Memory B cell (primary cell): ENCODE measurements at regions not wholly inside any gene's neighbourhood (a gene's known extent, or its start where the extent isn't known, plus 50 kb on each side); places are given as distances from the start of the nearest gene placed in this dataset.
A peak's percentile ranks its signal among the peaks of the same experiment; 100 is the strongest.

Experiments
- ATAC-seq: fragments of 150-1000 bp; cut with Tn5 transposase; 2 replicates; pipeline ENCODE4 v1.10.0; 2021; ENCODE audit warnings: low read depth, mild to moderate bottlenecking, moderate library complexity
- DNase-seq, 2 donors: peaks; one replicate each; pipeline ENCODE4 v3.0.0; 2022; ENCODE audit warnings: low spot score in 2 of 2
- H3K27ac Mint-ChIP-seq: one replicate; pipeline ENCODE4 v1.8.0; 2022; ENCODE audit warnings: mild to moderate bottlenecking, moderate library complexity, mixed read lengths
- H3K27me3 Mint-ChIP-seq: one replicate; pipeline ENCODE4 v1.8.0; 2022; ENCODE audit warnings: mixed read lengths
- H3K36me3 Mint-ChIP-seq: one replicate; pipeline ENCODE4 v1.8.0; 2022; ENCODE audit warnings: mild to moderate bottlenecking, mixed read lengths
- H3K4me1 Mint-ChIP-seq: one replicate; pipeline ENCODE4 v1.8.0; 2022; ENCODE audit warnings: mixed read lengths
- H3K4me3 Mint-ChIP-seq: one replicate; pipeline ENCODE4 v1.8.0; 2022; ENCODE audit warnings: mild to moderate bottlenecking, moderate library complexity, mixed read lengths
- H3K9me3 Mint-ChIP-seq: one replicate; pipeline ENCODE4 v1.8.0; 2022; ENCODE audit warnings: mixed read lengths

GRCh38 chr6:33904050-33904746, 100.4 kb upstream of the MLN start:
- Mint-ChIP-seq H3K27ac (no peak overlapping the region), H3K36me3 (no peaks in the 10 kb centered on the region), H3K27me3 (peaks cover 35% of the 10 kb centered on the region), H3K4me1 (peaks cover 15% of the 10 kb centered on the region), H3K9me3 (no peaks in the 10 kb centered on the region), H3K4me3 (no peak overlapping the region)
- DNase-seq = no peak
- ATAC-seq = peak; percentile 54

- ATAC-seq (no peak), DNase-seq (no peak)
- Mint-ChIP-seq H3K4me1 (peaks cover 15% of the 10 kb centered on the region), H3K27me3 (peaks cover 38% of the 10 kb centered on the region), H3K4me3 (no peak overlapping the region), H3K9me3 (no peaks in the 10 kb centered on the region), H3K27ac (no peak overlapping the region), H3K36me3 (no peaks in the 10 kb centered on the region)
Observed at GRCh38 chr6:33903579-33903978, 99.8 kb upstream of the MLN start.

GRCh38 chr6:33902457-33902853, 98.7 kb upstream of the MLN start:
- Mint-ChIP-seq H3K36me3 (no peaks in the 10 kb centered on the region), H3K27me3 (peaks cover 38% of the 10 kb centered on the region), H3K27ac (no peak overlapping the region), H3K4me1 (peaks cover 15% of the 10 kb centered on the region), H3K9me3 (no peaks in the 10 kb centered on the region), H3K4me3 (no peak overlapping the region)
- DNase-seq = no peak
- no peak for ATAC-seq

- Mint-ChIP-seq H3K27me3 (peaks cover 37% of the 10 kb centered on the region), H3K4me1 (peaks cover 15% of the 10 kb centered on the region), H3K27ac (no peak overlapping the region), H3K4me3 (no peak overlapping the region), H3K9me3 (no peaks in the 10 kb centered on the region), H3K36me3 (no peaks in the 10 kb centered on the region)
- no peak for ATAC-seq
- no peak for DNase-seq
Observed at GRCh38 chr6:33901822-33902456, 98.1 kb upstream of the MLN start.

GRCh38 chr6:33898771-33899170, 95.0 kb upstream of the MLN start:
- DNase-seq = no peak
- H3K4me3 Mint-ChIP-seq = no peak overlapping the region
- H3K9me3 Mint-ChIP-seq = no peaks in the 10 kb centered on the region
- peaks cover 36% of the 10 kb centered on the region for H3K27me3 Mint-ChIP-seq
- ATAC-seq = no peak
- no peak overlapping the region for H3K27ac Mint-ChIP-seq
- peaks cover 4% of the 10 kb centered on the region for H3K4me1 Mint-ChIP-seq
- no peaks in the 10 kb centered on the region for H3K36me3 Mint-ChIP-seq

GRCh38 chr6:33897189-33897780, 93.5 kb upstream of the MLN start:
- H3K27ac Mint-ChIP-seq = no peak overlapping the region
- no peaks in the 10 kb centered on the region for H3K36me3 Mint-ChIP-seq
- H3K4me1 Mint-ChIP-seq = peaks cover 4% of the 10 kb centered on the region
- H3K27me3 Mint-ChIP-seq = peaks cover 37% of the 10 kb centered on the region
- no peaks in the 10 kb centered on the region for H3K9me3 Mint-ChIP-seq
- ATAC-seq (no peak), DNase-seq (no peak)
- H3K4me3 Mint-ChIP-seq = no peak overlapping the region

- DNase-seq (no peak), ATAC-seq (no peak)
- H3K36me3 Mint-ChIP-seq = no peaks in the 10 kb centered on the region
- peaks cover 31% of the 10 kb centered on the region for H3K27me3 Mint-ChIP-seq
- H3K4me3 Mint-ChIP-seq = no peak overlapping the region
- no peaks in the 10 kb centered on the region for H3K9me3 Mint-ChIP-seq
- H3K4me1 Mint-ChIP-seq = peaks cover 4% of the 10 kb centered on the region
- no peak overlapping the region for H3K27ac Mint-ChIP-seq
Observed at GRCh38 chr6:33896391-33897188, 92.8 kb upstream of the MLN start.

GRCh38 chr6:33895988-33896387, 92.2 kb upstream of the MLN start:
- ATAC-seq = no peak
- peaks cover 30% of the 10 kb centered on the region for H3K27me3 Mint-ChIP-seq
- no peak overlapping the region for H3K4me3 Mint-ChIP-seq
- DNase-seq = no peak
- H3K9me3 Mint-ChIP-seq = no peaks in the 10 kb centered on the region
- H3K27ac Mint-ChIP-seq = no peak overlapping the region
- no peaks in the 10 kb centered on the region for H3K36me3 Mint-ChIP-seq
- peaks cover 4% of the 10 kb centered on the region for H3K4me1 Mint-ChIP-seq

GRCh38 chr6:33895296-33895695, 91.5 kb upstream of the MLN start:
- Mint-ChIP-seq H3K4me1 (no peaks in the 10 kb centered on the region), H3K9me3 (no peaks in the 10 kb centered on the region), H3K36me3 (no peaks in the 10 kb centered on the region), H3K27me3 (peaks cover 25% of the 10 kb centered on the region), H3K27ac (no peak overlapping the region), H3K4me3 (no peak overlapping the region)
- DNase-seq = no peak
- no peak for ATAC-seq

- Mint-ChIP-seq H3K27ac (no peak overlapping the region), H3K4me3 (no peak overlapping the region), H3K4me1 (no peaks in the 10 kb centered on the region)
Observed at GRCh38 chr6:33894438-33894837, 90.6 kb upstream of the MLN start.

GRCh38 chr6:33892581-33893346, 89.0 kb upstream of the MLN start:
- no peak overlapping the region for H3K4me3 Mint-ChIP-seq
- no peak overlapping the region for H3K27ac Mint-ChIP-seq
- ATAC-seq (no peak), DNase-seq (no peak)
- H3K36me3 Mint-ChIP-seq = no peaks in the 10 kb centered on the region
- H3K27me3 Mint-ChIP-seq = peaks cover 12% of the 10 kb centered on the region
- H3K9me3 Mint-ChIP-seq = no peaks in the 10 kb centered on the region
- no peaks in the 10 kb centered on the region for H3K4me1 Mint-ChIP-seq

More at GRCh38 chr6:33894438-33894837, 90.6 kb upstream of the MLN start:
- ATAC-seq (no peak), DNase-seq (no peak)
- H3K27me3 Mint-ChIP-seq = peaks cover 17% of the 10 kb centered on the region
- H3K9me3 Mint-ChIP-seq = no peaks in the 10 kb centered on the region
- H3K36me3 Mint-ChIP-seq = no peaks in the 10 kb centered on the region

- DNase-seq (no peak), ATAC-seq (no peak)
- Mint-ChIP-seq H3K4me1 (no peaks in the 10 kb centered on the region), H3K27ac (no peak overlapping the region), H3K9me3 (no peaks in the 10 kb centered on the region), H3K27me3 (peaks cover 7% of the 10 kb centered on the region), H3K4me3 (no peak overlapping the region), H3K36me3 (no peaks in the 10 kb centered on the region)
Observed at GRCh38 chr6:33888664-33889200, 84.9 kb upstream of the MLN start.

- Mint-ChIP-seq H3K36me3 (no peaks in the 10 kb centered on the region), H3K4me1 (no peaks in the 10 kb centered on the region), H3K4me3 (no peak overlapping the region), H3K27me3 (peaks cover 5% of the 10 kb centered on the region), H3K9me3 (no peaks in the 10 kb centered on the region), H3K27ac (no peak overlapping the region)
- no peak for ATAC-seq
- no peak for DNase-seq
Observed at GRCh38 chr6:33888183-33888582, 84.4 kb upstream of the MLN start.
